Activated gamma-delta T cell treated with Interleukin-2 at 50 U/mL for 16 hours (primary cell): ENCODE measurements at regions not wholly inside any gene's neighbourhood (a gene's known extent, or its start where the extent isn't known, plus 50 kb on each side); places are given as distances from the start of the nearest gene placed in this dataset.

ENCODE experiments used
- DNase-seq: peaks from one replicate; pipeline ENCODE4 v3.0.0-alpha.2; 2020

DNA sequence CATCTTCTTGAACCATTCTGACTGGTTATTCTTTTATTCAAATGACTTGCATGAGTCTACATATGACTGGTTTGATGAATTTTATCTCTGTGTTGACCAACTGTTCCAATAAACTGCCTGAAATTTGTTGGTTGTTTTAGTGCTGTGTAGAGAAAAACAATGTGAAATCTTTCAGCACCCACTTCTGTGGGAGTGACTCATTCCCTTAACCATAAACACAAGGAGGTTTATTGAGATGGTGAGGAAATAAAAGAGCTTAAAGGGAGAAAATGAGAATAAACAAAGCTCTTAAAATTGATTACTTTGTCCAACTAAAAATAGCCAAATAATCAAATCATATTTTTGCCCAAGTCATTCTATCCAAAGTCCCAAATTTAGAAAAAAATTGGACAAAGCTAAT lies 341.1 kb downstream of the TGFB2 start:
- no peak for DNase-seq

GRCh38 chr1:218686761-218687160 lies 341.6 kb downstream of the TGFB2 start:
- DNase-seq = no peak

- no peak for DNase-seq
Measured at GRCh38 chr1:218692808-218693207, 347.7 kb downstream of the TGFB2 start.

DNA sequence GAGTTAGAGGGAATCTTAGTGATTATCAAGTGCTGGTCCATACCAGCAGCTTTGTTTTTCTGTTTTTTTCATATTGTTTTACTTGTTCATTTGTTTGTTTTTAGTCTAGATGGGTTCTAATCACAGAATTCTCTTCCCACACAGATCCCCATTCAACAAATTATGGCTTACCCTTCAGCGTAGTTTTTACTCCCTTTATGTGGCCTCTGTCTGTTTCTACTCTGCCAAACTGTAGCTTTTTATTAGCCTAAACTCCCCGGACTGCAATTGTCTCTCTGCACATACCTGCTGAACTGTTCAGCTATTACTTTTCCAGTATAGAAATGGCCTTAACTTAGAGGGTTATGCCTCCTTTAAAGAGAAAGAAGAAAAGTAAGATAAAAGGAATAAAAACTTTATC lies 348.5 kb downstream of the TGFB2 start:
- no peak for DNase-seq

- DNase-seq = no peak
Measured at GRCh38 chr1:218694085-218694484, 348.9 kb downstream of the TGFB2 start.

DNA sequence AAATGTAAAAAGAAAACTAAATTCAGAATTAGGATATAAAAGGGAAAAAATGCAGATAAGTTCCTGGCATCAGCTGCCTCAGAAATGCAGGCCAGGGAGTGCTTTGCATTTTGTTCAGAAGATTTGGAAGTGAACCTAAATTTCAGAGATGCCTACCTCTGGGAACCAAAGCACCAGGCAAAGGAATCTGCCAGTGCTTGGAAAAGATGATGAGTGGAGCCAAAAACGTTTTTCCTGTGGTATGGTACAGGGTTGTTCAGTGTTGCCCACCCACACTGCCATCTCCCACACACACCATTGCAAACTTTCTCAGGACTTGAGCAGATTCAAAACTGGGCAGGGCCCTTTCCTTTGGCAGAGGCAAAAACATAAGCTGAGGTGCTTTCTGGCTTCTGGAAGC lies 349.5 kb downstream of the TGFB2 start:
- no peak for DNase-seq

DNA sequence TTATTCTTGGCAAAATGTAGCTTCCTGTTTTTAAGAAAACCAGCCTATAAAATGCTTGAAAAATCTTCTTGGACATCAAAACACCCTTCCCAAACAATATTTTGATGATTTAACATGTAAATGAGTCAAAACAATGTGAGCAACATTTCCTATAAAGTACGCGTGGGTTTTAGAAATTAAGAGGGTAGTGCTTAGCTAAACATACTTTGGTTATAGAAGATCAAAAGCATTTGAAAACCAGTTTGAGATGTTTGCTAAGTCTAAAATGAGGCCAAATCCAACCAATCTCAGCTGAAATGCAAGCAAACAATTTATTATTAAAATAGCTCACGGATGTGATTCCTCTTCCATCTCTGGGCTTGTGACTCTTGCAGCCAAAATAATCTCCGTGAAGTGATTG lies 350.4 kb downstream of the TGFB2 start:
- DNase-seq = no peak

- no peak for DNase-seq
Measured at GRCh38 chr1:218698141-218698540, 353.0 kb downstream of the TGFB2 start.

GRCh38 chr1:218699421-218699820 lies 354.3 kb downstream of the TGFB2 start:
- DNase-seq = no peak

GRCh38 chr1:218699865-218700264 lies 354.7 kb downstream of the TGFB2 start:
- no peak for DNase-seq

DNA sequence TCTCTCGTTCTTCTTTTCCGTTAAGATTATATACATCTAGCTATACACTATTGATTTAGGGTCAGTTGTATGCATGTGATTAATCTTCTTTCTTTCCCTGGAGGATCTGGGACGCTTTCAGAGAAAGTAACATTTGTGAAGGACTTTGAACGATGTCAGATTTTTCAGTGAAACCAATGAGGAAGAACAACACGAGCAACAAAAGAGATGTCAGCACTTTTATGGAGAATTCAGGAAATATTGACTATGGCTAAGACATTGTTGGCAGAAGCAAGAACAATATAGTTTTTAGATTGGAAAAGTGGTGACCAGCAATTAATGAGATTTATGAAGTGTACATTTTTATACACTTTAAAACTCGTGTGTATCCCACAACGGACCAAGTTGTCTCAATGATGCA lies 355.5 kb downstream of the TGFB2 start:
- DNase-seq = no peak

GRCh38 chr1:218701131-218701530 lies 356.0 kb downstream of the TGFB2 start:
- no peak for DNase-seq

DNA sequence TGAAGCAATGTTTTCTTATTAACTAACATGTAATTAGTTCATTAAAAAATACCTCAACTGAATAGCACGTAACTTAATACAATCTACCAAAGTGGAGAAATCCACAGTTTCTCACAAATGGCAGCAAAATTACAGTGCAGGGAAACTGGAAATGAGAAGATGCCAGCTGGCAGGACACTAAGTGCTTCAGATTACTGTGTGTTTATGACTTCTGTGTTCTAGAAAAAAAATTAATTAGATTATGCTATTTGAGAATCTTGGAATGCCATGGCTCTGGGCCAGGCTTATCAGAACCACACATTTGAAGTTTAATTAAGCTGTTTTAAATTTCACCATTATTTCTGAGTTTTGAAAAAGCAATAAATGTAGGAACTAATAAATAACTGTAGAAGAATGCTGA lies 357.6 kb downstream of the TGFB2 start:
- no peak for DNase-seq

- no peak for DNase-seq
Measured at GRCh38 chr1:218703836-218704235, 358.7 kb downstream of the TGFB2 start.

DNA sequence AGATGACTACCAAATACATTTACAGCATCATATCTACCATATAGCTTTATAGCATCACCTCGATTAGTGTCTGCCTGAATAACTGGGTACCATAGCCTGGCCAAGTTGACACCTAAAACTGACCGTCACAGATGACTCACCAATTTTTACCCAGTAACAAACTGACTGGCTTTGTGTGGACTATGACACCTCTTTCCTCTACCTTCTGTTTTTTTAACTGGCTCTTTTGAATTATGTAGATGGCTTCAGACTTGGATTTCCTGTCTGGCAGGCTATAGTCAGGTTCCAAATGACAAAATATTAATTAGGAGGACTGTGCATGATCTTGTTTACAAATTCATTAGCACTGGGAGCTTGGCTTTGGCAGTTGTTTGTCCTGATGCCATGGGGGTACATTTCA lies 360.3 kb downstream of the TGFB2 start:
- no peak for DNase-seq

- DNase-seq = no peak
Measured at GRCh38 chr1:218705911-218706893, 361.1 kb downstream of the TGFB2 start.

DNA sequence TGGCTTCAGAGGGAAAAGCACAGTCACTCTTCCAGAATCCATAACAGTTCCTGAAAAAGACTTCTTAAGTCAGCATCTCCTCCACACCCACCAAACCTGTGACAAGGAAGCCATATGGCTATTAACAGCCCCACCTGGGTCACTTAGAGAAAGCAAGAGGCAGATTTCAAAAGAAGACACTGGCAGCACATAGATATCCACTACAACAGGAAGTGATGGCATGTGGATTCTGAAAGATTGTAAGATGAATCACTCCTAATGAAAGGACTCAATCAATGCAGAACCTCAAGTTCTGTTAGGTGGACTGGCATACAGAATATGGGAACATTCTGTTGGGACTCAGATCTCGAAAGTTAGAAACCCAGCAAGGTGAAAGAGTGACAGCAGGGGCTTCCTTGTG lies 365.9 kb downstream of the TGFB2 start:
- no peak for DNase-seq

- no peak for DNase-seq
Measured at GRCh38 chr1:218711884-218712674, 366.9 kb downstream of the TGFB2 start.

- DNase-seq = no peak
Measured at GRCh38 chr1:218712677-218713076, 367.5 kb downstream of the TGFB2 start.

DNA sequence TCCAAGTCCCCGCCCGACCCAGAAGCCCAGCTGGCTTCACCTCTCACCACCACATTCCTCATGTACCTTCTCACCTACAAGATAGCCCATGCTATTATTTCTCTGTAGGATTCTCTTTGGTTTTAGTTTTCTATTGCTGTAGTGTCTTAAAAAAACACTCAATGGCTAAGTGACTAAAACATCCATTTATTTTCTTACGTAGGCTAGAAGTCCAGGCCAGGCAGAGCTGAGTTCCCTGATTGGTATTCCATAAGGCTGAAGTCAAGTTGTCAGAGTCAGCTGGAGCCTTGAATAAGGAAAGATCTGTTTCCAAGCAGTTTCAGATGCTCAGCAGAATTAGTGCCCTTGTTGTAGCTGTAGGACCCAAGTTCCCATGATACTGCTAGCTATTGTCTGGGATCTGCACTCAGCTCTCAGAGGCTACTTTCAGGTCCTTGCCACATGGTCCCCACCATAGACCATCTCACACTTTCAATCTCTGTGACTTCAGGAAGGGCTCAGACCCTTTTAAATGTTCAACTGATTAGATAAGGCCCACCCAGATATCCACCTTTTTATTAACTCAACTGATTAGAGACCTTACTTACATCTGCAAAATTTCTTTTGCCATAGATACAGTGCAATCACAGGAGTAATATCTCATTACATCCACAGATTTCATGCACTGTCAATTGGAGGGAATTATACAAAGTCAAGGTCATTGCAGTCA lies 371.0 kb downstream of the TGFB2 start:
- DNase-seq = no peak

GRCh38 chr1:218717575-218717974 lies 372.4 kb downstream of the TGFB2 start:
- no peak for DNase-seq

- DNase-seq = no peak
Measured at GRCh38 chr1:218718206-218718605, 373.1 kb downstream of the TGFB2 start.

GRCh38 chr1:218718977-218719376 lies 373.8 kb downstream of the TGFB2 start:
- no peak for DNase-seq
